BJ (cell line): ENCODE measurements at regions not wholly inside any gene's neighbourhood (a gene's known extent, or its start where the extent isn't known, plus 50 kb on each side); places are given as distances from the start of the nearest gene placed in this dataset.

Experiments
- CTCF ChIA-PET: fragments of 350-600 bp; formaldehyde crosslinking; extraction: SDS; loops from one replicate; lab custom pipeline; 2021; ENCODE audit warnings: antibody characterized with exemption, inconsistent platforms; lab: Yijun Ruan, JAX
- POLR2A ChIA-PET: fragments of 300-600 bp; sonication (Branson Sonifier 250); formaldehyde crosslinking; extraction: SDS; loops from one replicate; lab custom pipeline; 2021; ENCODE audit warnings: antibody characterized with exemption; lab: Charles Lee
- DNase-seq: peaks from one replicate; pipeline ENCODE4 v3.0.0-alpha.2; 2011; ENCODE audit warnings: low read depth
- H3K27me3 ChIP-seq: 2 replicates; pipeline ENCODE4 v1.6.0; 2011; ENCODE audit warnings: low read length; ENCODE audit not compliant: control insufficient read depth, insufficient read depth
- H3K36me3 ChIP-seq: 2 replicates; pipeline ENCODE4 v1.5.1; 2011; ENCODE audit warnings: low read length; ENCODE audit not compliant: control insufficient read depth, insufficient read depth
- H3K4me3 ChIP-seq: 2 replicates; pipeline ENCODE4 v1.5.1; 2011; ENCODE audit warnings: low read depth, mild to moderate bottlenecking, control low read depth, low read length
- TF ChIP-seq, protein P1 (sequence below): IDR thresholded peaks from 2 replicates; pipeline ENCODE4 v1.5.1; 2011; ENCODE audit warnings: low read depth, mild to moderate bottlenecking, control low read depth, inconsistent platforms, low read length, moderate library complexity; ENCODE audit not compliant: insufficient read depth

DNA sequence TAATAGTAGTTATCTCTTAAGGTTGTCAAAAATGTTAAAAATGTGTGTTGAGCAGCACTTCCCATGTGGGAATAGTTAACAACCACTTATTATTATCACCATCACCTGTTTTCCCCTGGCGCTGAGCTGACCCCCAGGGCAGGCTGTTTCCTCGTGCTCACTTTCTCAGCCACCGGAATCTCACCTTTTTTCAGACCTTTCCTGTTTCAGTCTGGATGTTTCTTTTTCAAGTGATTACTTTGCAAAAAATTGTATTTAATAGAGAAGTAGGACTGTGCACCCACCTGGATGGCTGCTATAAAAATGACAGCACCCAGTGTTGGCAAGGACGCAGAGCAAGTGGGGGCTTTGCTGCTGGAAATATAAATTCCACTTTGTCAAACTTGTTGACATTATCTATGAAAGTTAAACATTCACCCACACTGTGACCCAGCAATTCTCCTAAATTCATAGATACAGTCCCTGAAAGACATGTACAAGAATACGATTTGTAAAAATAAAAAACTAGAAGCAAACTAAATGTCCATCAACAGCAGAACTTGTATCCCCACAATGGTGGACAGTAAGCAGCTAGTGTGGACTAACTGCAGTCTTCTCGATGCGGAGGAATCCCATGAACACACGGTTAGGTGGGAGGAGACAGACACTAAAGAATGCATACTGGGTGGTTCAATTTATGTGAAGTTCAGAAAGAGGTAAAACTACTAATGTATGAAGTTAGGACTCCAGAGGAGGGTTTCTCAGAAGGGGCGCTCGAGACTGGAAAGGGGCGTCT, 66.5 kb downstream of the SOWAHC start:
- H3K4me3 ChIP-seq = no peak overlapping the region
- no peaks in the 10 kb centered on the region for H3K36me3 ChIP-seq
- TF ChIP-seq, protein P1, sequence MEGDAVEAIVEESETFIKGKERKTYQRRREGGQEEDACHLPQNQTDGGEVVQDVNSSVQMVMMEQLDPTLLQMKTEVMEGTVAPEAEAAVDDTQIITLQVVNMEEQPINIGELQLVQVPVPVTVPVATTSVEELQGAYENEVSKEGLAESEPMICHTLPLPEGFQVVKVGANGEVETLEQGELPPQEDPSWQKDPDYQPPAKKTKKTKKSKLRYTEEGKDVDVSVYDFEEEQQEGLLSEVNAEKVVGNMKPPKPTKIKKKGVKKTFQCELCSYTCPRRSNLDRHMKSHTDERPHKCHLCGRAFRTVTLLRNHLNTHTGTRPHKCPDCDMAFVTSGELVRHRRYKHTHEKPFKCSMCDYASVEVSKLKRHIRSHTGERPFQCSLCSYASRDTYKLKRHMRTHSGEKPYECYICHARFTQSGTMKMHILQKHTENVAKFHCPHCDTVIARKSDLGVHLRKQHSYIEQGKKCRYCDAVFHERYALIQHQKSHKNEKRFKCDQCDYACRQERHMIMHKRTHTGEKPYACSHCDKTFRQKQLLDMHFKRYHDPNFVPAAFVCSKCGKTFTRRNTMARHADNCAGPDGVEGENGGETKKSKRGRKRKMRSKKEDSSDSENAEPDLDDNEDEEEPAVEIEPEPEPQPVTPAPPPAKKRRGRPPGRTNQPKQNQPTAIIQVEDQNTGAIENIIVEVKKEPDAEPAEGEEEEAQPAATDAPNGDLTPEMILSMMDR = no peak
- ChIA-PET POLR2A (no interaction called here), CTCF (no interaction called here)
- no peak for DNase-seq
- peaks cover 14% of the 10 kb centered on the region for H3K27me3 ChIP-seq

DNA sequence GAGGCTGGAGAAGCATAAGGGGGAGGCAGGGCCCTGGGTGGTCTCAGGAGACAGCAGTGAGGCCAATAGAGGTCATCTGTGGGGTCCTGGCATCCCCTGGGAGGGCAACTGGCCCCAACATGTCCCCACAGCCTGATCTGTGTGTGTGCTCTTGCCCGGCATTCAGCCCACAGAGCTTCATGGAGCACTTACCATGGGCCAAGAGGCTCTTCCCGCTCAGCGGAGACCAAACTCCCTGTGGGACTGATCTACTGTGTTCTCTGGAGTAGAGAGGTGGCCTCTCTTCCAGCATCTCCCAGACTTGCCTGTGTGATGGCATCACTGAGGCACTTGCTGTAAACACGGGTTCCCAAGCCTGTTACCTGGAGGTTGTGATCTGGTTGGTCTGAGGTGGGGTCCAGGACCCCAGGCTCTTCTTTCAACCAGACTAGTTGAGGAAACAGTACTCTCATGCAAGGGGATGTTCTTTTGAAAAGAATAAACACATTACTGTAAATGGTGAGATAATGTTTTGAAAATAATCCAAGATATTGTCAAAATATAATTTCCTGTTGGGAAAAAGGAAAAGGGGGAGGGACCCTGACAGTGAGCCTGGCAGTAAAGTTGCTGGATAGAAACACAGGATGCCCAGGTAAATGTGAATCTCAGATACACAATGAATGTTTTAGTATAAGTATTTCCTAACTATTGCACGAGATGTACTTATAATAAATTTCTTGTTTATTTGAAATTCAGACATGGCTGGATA, 67.6 kb downstream of the SOWAHC start:
- DNase-seq = no peak

DNA sequence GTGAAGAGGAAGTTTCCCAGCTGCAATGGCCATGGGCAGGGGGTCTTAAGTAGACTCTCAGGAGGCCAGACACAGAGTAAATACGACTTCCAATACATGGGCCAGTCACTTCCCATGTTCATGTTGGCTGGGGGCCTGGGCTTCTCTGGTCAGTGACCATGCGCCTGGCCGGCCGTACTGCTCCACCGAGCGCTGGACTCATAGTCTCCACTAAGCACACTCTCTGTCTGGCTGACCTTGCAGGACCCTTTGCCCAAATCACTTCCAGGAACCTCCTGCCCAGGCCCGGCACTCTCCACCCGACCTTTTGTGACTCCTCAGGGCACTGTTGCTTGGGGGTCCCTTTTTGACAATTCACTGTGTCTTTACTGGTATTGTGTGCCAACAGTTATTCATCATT, 69.3 kb downstream of the SOWAHC start:
- Histone ChIP-seq H3K27me3 (peaks cover 8% of the 10 kb centered on the region), H3K4me3 (no peak overlapping the region), H3K36me3 (no peaks in the 10 kb centered on the region)
- ChIA-PET POLR2A (no interaction called here), CTCF (no interaction called here)
- no peak for DNase-seq
- TF ChIP-seq, protein P1 = no peak

More for the DNA sequence above, 67.6 kb downstream of the SOWAHC start:
- Histone ChIP-seq H3K36me3 (no peaks in the 10 kb centered on the region), H3K4me3 (no peak overlapping the region), H3K27me3 (peaks cover 11% of the 10 kb centered on the region)
- ChIA-PET CTCF (no interaction called here), POLR2A (no interaction called here)
- TF ChIP-seq, protein P1 = no peak

DNA sequence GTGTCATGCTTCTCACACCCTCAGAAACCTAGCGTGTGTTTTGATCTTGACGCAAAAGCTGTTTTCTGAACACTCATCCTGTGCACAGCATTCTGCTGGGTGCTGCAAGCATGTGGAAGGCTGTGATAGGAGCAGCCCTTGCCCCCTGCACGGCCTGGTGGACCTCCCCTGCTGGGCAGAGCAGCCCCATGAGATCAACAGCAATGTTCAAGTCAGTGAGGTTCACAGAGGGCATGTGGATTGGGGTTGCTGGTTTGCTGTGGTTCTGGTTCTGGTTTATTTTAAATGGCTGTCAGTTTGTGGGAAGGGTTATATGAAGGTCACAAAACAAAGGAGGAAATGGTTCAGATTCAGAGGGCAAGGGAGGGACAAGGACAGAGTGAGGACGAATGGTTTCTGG, 71.3 kb downstream of the SOWAHC start:
- no peaks in the 10 kb centered on the region for H3K36me3 ChIP-seq
- TF ChIP-seq, protein P1 = no peak
- ChIA-PET POLR2A (no interaction called here), CTCF (interaction anchor here (0.6 kb wide), 1 partner anchor 79 kb away, joined by 3 read pairs; no protein-coding TSS in a partner anchor)
- H3K27me3 ChIP-seq = peaks cover 5% of the 10 kb centered on the region; the same call in 1 of the 2 replicates
- H3K4me3 ChIP-seq = no peak overlapping the region
- DNase-seq = no peak

DNA sequence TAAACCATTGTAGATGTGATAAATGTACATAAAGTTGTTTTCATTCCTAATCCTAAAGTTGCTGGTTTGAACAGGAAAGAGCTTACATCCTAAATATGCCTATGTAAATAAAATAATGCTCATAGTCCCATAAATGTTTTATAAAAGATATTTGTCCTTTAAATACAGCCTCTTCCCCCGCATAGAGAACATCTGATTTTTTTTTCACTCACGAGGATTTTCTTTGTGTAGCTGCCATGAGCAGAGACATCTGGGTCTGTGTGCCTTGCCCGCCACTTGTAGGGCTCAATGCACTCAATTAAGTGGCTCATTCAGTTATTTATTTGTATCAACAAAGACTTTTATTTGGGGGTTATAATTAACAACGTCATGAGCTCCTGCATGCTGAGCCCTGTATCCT, 72.8 kb downstream of the SOWAHC start:
- Histone ChIP-seq H3K36me3 (no peaks in the 10 kb centered on the region), H3K27me3 (0 out of 2 replicates have a peak, but pooled peaks cover 2% of the 10 kb centered on the region), H3K4me3 (no peak overlapping the region)
- TF ChIP-seq, protein P1 = no peak
- no peak for DNase-seq
- ChIA-PET POLR2A (no interaction called here), CTCF (interaction anchor here (0.8 to 1.0 kb wide), 2 partner anchors 12 to 16 kb away, joined by 3 to 4 read pairs; no protein-coding TSS in a partner anchor)
